Fibroblast of the aortic adventitia (primary cell): ENCODE measurements at regions not wholly inside any gene's neighbourhood (a gene's known extent, or its start where the extent isn't known, plus 50 kb on each side); places are given as distances from the start of the nearest gene placed in this dataset.
A peak's percentile ranks its signal among the peaks of the same experiment; 100 is the strongest.

Source experiments
- DNase-seq: peaks from one replicate; pipeline ENCODE4 v3.0.0-alpha.2; 2010; ENCODE audit warnings: low read depth
- H3K4me3 ChIP-seq: 2 replicates; pipeline ENCODE4 v1.5.1; 2011; ENCODE audit warnings: low read depth, mild to moderate bottlenecking, control low read depth, low read length, moderate library complexity
- TF ChIP-seq, protein P1 (sequence below): IDR thresholded peaks from 2 replicates; pipeline ENCODE4 v1.5.1; 2011; ENCODE audit warnings: mild to moderate bottlenecking, low read length, control low read depth, inconsistent platforms; ENCODE audit not compliant: insufficient read depth

DNA sequence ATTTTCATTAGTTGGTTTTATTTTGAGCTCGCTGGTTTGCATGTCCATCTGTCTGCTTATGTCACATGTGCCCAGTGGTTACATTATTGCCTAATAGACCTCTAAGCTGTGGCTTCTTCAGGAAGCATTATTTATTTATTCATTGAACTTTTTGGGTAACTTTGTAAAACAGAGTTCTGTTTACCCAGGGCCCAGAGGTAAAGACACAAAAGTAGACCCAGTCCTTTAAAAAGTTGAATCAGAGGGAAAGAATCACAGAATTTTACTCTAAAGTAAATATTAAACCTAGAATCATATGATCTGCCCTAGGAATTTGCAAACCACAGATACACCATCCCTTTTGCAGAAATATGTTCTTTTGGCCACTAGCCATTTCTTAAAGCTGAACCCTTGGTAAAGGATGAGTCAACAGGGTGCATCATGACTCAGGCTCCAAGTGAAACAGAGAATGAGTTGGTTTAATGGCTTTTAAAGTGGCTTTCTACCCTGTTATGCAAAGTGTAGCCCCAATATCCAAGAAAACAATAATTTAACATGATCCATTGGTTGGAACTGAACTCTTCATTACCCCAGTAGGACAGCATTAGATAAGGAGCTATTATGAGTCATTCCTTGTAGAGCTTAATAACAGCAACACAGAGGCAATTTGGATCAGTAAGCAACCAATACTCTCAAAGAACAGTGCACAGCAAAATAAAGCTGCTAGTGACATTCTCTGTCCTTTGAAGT is 236.3 kb downstream of the KCNJ2 start:
- DNase-seq = peak; percentile 87
- no peak overlapping the region for H3K4me3 ChIP-seq
- TF ChIP-seq, protein P1, sequence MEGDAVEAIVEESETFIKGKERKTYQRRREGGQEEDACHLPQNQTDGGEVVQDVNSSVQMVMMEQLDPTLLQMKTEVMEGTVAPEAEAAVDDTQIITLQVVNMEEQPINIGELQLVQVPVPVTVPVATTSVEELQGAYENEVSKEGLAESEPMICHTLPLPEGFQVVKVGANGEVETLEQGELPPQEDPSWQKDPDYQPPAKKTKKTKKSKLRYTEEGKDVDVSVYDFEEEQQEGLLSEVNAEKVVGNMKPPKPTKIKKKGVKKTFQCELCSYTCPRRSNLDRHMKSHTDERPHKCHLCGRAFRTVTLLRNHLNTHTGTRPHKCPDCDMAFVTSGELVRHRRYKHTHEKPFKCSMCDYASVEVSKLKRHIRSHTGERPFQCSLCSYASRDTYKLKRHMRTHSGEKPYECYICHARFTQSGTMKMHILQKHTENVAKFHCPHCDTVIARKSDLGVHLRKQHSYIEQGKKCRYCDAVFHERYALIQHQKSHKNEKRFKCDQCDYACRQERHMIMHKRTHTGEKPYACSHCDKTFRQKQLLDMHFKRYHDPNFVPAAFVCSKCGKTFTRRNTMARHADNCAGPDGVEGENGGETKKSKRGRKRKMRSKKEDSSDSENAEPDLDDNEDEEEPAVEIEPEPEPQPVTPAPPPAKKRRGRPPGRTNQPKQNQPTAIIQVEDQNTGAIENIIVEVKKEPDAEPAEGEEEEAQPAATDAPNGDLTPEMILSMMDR = no peak

DNA sequence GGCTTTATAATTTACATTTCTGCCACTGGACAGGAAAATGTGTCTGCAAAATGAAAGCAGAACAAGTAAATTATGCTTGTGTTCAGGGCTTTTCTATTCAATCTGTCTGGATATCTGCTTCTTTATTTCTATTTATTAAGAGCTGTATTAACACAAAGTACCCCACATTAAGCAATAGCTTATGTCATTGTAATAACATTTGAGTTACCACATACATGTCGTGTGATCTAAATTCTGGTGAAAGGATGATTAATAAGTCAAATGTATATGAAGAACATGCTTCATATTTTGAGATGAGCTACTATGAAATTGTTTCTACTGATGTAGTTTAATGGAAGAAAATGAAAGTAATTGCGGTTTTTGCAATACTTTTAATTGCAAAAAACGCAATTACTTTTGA is 238.2 kb downstream of the KCNJ2 start:
- no peak overlapping the region for H3K4me3 ChIP-seq
- peak; percentile 2 for DNase-seq
- TF ChIP-seq, protein P1 = no peak

DNA sequence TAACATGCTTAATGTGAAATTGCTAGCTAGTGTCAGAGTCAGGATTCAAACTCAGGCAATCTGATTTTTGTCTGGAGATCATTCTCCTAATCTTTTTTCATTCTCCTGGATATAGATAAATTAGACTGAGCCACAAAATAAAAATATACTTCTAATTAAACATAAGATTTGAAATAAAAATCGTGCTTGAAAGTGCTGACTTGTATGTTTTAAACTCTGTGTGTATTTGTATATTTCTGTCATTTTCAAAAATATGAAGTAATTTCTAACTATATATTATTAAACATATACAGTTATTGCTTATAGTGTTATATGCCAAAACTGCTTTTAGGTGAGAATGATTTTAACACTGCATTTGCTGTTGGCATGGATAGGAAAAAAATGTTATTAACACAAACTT is 239.4 kb downstream of the KCNJ2 start:
- H3K4me3 ChIP-seq = no peak overlapping the region
- TF ChIP-seq, protein P1 = no peak
- no peak for DNase-seq

DNA sequence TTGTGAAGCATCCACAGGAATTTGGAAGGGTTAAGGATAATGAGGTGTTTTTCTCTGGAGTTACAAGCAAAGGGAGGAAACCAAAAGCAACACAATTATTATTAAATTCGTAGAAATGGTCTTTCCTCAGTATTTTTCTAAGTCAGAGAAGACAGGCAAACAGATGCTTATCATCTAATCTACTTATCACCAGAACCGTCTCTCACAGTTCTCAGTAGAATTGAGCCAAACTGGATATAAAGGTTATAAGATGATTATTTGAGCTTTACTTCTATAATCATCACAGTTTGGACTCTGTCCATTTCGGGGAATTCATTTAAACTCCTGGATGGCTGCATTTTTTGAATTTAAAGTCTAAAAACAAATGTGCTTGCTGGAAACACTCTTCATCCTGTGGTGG is 245.0 kb downstream of the KCNJ2 start:
- no peak overlapping the region for H3K4me3 ChIP-seq
- no peak for DNase-seq
- TF ChIP-seq, protein P1 = no peak

DNA sequence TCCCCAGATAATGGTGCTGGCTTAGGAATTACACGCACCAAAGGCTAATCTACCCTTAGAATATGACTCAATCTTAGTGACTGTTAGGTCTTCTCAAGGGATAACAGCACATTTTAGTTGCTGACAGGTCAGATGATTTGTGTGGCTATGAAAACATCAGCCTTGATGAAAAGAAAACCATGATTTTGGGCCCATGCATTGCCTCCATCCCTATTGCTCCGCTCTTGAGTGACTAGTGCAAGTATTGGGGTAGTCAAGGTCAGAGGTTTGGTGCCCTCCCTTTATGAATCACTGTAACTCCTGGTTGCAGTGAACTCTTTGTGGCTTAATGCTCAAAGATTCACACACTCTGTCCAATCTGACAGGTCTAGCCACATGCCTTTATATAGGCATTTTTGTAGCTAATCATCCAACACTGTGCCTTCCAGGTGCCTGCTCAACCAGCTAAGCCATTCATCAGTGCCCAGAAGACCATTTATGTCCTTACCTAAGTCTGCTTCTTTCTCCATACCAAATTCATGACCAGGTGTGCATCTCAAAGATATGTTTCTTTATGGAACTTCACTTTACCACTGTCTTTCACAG is 251.6 kb downstream of the KCNJ2 start:
- TF ChIP-seq, protein P1 = no peak
- H3K4me3 ChIP-seq = no peak overlapping the region
- DNase-seq = no peak

DNA sequence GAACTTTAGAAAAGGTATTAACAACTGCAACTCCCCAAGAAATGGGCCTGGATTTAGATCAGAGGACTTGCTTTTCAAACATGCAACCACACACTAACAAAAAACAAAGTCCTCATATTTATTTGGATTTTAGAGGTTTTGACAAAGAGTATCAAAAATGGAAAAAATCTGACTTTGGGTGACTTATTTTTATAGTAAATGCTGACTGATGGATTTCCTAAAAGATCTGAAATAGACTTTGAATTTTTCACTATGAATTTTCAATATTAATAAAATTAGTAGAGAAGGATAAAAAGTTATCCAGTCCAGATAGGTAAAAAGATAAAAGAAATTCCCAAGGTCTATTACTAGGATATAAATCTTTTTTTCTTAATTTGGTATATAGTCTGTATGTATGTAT is 253.5 kb downstream of the KCNJ2 start:
- TF ChIP-seq, protein P1 = no peak
- DNase-seq = no peak
- H3K4me3 ChIP-seq = no peak overlapping the region
